Loucy (cell line): ENCODE measurements at regions not wholly inside any gene's neighbourhood (a gene's known extent, or its start where the extent isn't known, plus 50 kb on each side); places are given as distances from the start of the nearest gene placed in this dataset.

Experiments used
- H2AFZ ChIP-seq: fragments of 200-600 bp; sonication (generic); 2 replicates; pipeline ENCODE4 v1.6.0; 2016; ENCODE audit warnings: antibody characterized with exemption, mild to moderate bottlenecking, low read length, moderate library complexity
- H3F3A ChIP-seq: fragments of 200-600 bp; 2 replicates; pipeline ENCODE4 v1.6.0; 2016; ENCODE audit warnings: antibody characterized with exemption, low read depth, mild to moderate bottlenecking
- H3K27me3 ChIP-seq: fragments of 200-600 bp; sonication (generic); 2 replicates; pipeline ENCODE4 v1.6.1; 2014; ENCODE audit warnings: low read length, mild to moderate bottlenecking; ENCODE audit not compliant: insufficient read depth, poor library complexity, severe bottlenecking
- H3K36me3 ChIP-seq: fragments of 200-600 bp; sonication (generic); 2 replicates; pipeline ENCODE4 v1.6.1; 2016; ENCODE audit warnings: low read length; ENCODE audit not compliant: insufficient read depth
- H3K4me1 ChIP-seq: fragments of 200-600 bp; sonication (generic); 2 replicates; pipeline ENCODE4 v1.5.1; 2014; ENCODE audit warnings: low read length, mild to moderate bottlenecking; ENCODE audit not compliant: insufficient read depth, poor library complexity, severe bottlenecking
- H3K4me2 ChIP-seq: fragments of 200-600 bp; sonication (generic); 2 replicates; pipeline ENCODE4 v1.6.0; 2014; ENCODE audit warnings: antibody characterized with exemption, low read length, low read depth, mild to moderate bottlenecking; ENCODE audit not compliant: poor library complexity, severe bottlenecking
- H3K4me3 ChIP-seq: fragments of 200-600 bp; sonication (generic); 2 replicates; pipeline ENCODE4 v1.5.1; 2014; ENCODE audit warnings: low read length, mild to moderate bottlenecking, mixed read lengths; ENCODE audit not compliant: poor library complexity, severe bottlenecking
- H3K79me2 ChIP-seq: fragments of 200-600 bp; sonication (generic); 2 replicates; pipeline ENCODE4 v1.6.1; 2014; ENCODE audit warnings: low read length; ENCODE audit not compliant: insufficient read depth
- H3K9ac ChIP-seq: fragments of 200-600 bp; sonication (generic); 2 replicates; pipeline ENCODE4 v1.6.0; 2014; ENCODE audit warnings: mild to moderate bottlenecking, low read depth, low read length, moderate library complexity; ENCODE audit not compliant: poor library complexity, severe bottlenecking
- H3K9me2 ChIP-seq: fragments of 200-600 bp; sonication (generic); replicated peaks from 2 replicates; pipeline ENCODE4 v1.6.1; 2016; ENCODE audit warnings: low read depth, low read length, mixed read lengths
- H3K9me3 ChIP-seq: fragments of 200-600 bp; sonication (generic); 2 replicates; pipeline ENCODE4 v1.6.1; 2014; ENCODE audit warnings: mild to moderate bottlenecking, antibody characterized with exemption, low read length, low read depth; ENCODE audit not compliant: insufficient read depth
- H4K20me1 ChIP-seq: fragments of 200-600 bp; sonication (generic); 2 replicates; pipeline ENCODE4 v1.6.0; 2014; ENCODE audit warnings: antibody characterized with exemption, low read length, mild to moderate bottlenecking; ENCODE audit not compliant: insufficient read depth, poor library complexity, severe bottlenecking
- EZH2phosphoT487 ChIP-seq: fragments of 200-600 bp; IDR thresholded peaks from 2 replicates; pipeline ENCODE4 v1.6.1; 2018; ENCODE audit warnings: antibody characterized with exemption, mild to moderate bottlenecking, moderate library complexity, borderline replicate concordance
- TF ChIP-seq, protein P1 (sequence below): fragments of 200-600 bp; sonication (generic); conservative IDR thresholded peaks from 2 replicates; pipeline ENCODE4 v1.5.1; 2014; ENCODE audit warnings: mild to moderate bottlenecking, antibody characterized with exemption, low read length

DNA sequence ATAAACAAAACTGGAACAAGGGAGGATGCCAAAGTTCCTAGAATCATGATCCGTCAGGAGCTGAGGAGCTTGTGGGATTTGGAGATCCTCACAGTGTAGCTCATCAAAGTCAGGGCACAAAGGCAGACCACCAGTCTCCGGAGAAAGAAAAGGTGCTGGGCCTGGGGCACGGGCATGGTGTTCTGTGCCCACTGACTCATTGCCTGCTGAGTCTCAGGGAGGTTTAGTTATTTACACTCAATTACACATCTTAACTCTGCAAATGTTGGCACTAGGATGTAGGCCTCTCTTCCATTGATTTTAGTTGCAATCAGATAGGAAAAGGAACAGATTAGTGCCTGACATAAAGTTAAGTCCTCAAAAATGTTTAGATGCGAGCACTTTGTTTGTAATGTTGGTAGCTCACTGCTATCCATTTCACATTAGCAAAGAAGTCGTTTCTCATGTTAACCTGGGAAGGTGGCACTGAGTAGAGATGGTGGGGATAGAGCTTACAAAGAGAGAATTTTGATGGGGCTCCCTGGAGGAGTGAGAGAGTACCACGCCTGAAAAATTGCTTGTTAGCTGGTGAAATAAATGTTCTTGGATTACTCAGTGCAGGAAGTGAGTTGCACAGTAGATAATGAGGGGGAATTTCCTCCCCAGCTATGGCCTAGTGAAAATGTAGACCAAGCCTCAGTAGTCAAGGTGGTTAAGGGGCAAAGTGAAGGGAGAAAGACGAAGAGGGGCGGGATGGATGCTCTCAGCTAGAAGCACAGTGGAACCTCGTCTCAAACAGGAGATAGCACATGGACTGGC lies 109.5 kb upstream of the CD180 start:
- no peak overlapping the region for H3K9ac ChIP-seq
- H3K9me3 ChIP-seq = no peaks in the 10 kb centered on the region
- no peaks in the 10 kb centered on the region for H3K9me2 ChIP-seq
- H4K20me1 ChIP-seq = no peaks in the 10 kb centered on the region
- no peaks in the 10 kb centered on the region for H3K36me3 ChIP-seq
- no peaks in the 10 kb centered on the region for H3K79me2 ChIP-seq
- no peak overlapping the region for H3K4me3 ChIP-seq
- H3K27me3 ChIP-seq = no peaks in the 10 kb centered on the region
- H3K4me1 ChIP-seq = peaks cover 48% of the 10 kb centered on the region
- no peak overlapping the region for H2AFZ ChIP-seq
- peak overlapping the region; percentile 24 for H3K4me2 ChIP-seq
- TF ChIP-seq, protein P1, sequence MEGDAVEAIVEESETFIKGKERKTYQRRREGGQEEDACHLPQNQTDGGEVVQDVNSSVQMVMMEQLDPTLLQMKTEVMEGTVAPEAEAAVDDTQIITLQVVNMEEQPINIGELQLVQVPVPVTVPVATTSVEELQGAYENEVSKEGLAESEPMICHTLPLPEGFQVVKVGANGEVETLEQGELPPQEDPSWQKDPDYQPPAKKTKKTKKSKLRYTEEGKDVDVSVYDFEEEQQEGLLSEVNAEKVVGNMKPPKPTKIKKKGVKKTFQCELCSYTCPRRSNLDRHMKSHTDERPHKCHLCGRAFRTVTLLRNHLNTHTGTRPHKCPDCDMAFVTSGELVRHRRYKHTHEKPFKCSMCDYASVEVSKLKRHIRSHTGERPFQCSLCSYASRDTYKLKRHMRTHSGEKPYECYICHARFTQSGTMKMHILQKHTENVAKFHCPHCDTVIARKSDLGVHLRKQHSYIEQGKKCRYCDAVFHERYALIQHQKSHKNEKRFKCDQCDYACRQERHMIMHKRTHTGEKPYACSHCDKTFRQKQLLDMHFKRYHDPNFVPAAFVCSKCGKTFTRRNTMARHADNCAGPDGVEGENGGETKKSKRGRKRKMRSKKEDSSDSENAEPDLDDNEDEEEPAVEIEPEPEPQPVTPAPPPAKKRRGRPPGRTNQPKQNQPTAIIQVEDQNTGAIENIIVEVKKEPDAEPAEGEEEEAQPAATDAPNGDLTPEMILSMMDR = no peak
- no peak for TF ChIP-seq EZH2phosphoT487
- no peaks in the 10 kb centered on the region for H3F3A ChIP-seq

DNA sequence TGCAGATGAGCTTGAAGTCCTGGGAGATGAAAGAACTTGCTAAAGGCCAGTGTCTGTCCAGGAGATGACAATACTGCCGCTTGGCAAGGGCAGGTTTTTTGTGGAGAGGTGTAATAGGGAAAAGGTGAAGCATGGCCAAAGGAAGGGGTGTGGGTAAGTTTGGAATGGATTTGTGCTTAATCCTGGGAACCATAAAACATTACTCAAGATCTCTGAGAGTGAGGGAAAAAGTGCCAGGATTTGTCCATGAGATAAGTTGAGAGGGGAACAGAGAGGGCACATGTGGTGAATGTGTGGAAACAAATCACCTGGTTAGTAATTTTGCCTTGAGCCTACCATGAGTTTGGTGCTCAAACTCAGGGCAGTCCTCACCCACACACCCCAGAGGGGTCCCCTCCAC lies 108.8 kb upstream of the CD180 start:
- H3K79me2 ChIP-seq = no peaks in the 10 kb centered on the region
- no peaks in the 10 kb centered on the region for H3K36me3 ChIP-seq
- H3K9me3 ChIP-seq = no peaks in the 10 kb centered on the region
- H2AFZ ChIP-seq = no peak overlapping the region
- H3F3A ChIP-seq = no peaks in the 10 kb centered on the region
- no peak for TF ChIP-seq EZH2phosphoT487
- TF ChIP-seq, protein P1 = no peak
- H3K27me3 ChIP-seq = no peaks in the 10 kb centered on the region
- no peak overlapping the region for H3K9ac ChIP-seq
- H3K4me3 ChIP-seq = no peak overlapping the region
- no peaks in the 10 kb centered on the region for H4K20me1 ChIP-seq
- H3K4me2 ChIP-seq = no peak overlapping the region
- H3K9me2 ChIP-seq = no peaks in the 10 kb centered on the region
- peaks cover 55% of the 10 kb centered on the region for H3K4me1 ChIP-seq

- Histone ChIP-seq H3K4me2 (no peak overlapping the region), H3K36me3 (no peaks in the 10 kb centered on the region), H3K79me2 (no peaks in the 10 kb centered on the region), H3K4me3 (no peak overlapping the region), H3K4me1 (peaks cover 59% of the 10 kb centered on the region), H3K9ac (no peak overlapping the region), H3K9me3 (no peaks in the 10 kb centered on the region), H3F3A (no peaks in the 10 kb centered on the region), H3K9me2 (no peaks in the 10 kb centered on the region), H4K20me1 (no peaks in the 10 kb centered on the region), H3K27me3 (no peaks in the 10 kb centered on the region), H2AFZ (peak overlapping the region; percentile 64; the same call in 1 of the 2 replicates)
- TF ChIP-seq EZH2phosphoT487 = no peak
- TF ChIP-seq, protein P1 = no peak
Observed at GRCh38 chr5:67303356-67303755, 106.8 kb upstream of the CD180 start.
